CD4-positive, alpha-beta T cell treated with Interleukin-4 for 4 hours (primary cell): ENCODE measurements at regions not wholly inside any gene's neighbourhood (a gene's known extent, or its start where the extent isn't known, plus 50 kb on each side); places are given as distances from the start of the nearest gene placed in this dataset.

Experiments used
- DNase-seq: peaks from one replicate; pipeline ENCODE4 v3.0.0-alpha.2; 2020

DNA sequence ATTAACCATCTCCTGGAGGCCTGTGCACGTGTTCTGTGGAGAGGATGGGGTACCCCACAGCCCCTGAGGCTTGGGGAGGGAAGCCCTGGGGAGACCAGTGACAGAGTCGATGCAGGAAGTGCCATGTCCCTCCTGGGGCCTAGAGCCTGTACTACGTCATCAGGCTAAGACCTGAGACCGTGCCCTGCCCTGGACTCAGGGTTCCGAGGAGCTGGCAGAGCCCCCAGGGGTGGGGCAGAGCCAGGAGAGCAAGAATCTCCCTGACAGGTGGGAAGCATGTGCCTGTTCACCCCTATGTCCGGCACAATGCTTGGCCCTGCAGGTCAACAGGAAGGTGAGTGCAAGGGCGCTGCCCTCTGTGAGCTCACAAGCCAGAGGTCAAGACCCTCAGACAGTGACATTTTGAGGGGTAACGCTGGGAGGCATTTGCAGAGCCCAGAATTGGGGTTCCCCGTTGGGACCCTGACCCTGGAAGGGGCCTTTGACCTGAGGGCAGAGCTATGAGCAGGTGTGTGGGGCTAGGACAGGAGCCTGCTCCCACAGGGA lies 781.6 kb downstream of the BRD1 start:
- DNase-seq: no peak

DNA sequence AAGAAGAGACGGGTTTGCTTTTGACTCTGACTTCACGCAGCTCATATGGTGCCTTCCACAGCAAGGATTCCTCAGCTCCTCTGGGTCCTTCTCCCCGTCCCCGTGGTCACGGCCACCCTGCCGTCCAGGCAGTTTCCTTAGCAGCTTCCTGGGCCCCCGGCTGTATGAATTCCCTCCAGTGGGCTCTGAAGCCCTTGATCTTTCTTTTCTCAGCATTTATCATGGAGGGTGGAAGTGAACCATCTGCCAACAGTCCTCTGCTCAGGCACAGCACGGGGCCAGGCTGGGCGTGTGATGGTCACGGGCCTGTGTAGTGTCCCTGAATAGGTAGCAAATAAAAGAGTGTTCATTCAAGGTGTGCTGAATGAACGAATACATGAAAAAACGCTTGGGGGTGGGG lies 782.4 kb downstream of the BRD1 start:
- no peak for DNase-seq

DNA sequence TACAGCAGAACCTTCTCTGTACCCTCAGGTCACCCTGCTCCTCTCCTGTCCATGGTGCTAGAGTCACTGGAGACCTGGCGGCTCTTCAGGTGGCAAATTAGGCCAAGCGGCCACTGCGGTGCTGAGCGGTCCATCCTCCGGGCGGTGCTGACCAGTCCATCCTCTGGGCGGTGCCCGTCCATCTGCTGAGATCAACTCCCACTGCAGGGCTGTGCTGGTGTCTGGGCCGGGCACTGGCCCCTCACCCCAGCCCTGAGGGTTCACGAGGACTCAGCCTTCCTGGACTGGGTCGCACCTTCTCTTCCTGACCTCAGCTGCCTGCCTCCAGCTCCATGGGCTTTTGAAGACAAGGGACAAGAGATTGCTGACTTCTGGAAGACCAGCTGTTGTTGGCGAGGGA lies 782.9 kb downstream of the BRD1 start:
- no peak for DNase-seq

DNA sequence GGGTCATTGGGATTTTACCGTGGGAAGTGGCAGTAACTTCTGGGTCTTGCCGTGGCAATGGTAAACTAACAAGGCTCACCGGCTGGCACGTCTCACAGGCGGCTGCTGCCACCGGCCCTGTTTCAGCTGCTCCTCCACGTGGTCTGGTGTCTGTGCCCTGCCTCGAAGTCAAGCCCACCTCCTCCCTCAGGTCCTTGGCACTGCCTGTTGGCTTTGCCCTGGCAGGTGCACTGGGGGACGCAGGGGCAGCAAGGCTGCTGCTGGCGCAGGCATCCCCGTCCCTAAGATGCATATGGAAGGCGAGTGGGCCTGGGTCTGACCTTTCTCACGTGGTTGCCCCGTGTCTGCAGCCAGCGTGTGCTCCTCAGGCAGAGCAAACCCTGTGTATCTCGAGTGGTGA lies 783.6 kb downstream of the BRD1 start:
- DNase-seq: no peak

DNA sequence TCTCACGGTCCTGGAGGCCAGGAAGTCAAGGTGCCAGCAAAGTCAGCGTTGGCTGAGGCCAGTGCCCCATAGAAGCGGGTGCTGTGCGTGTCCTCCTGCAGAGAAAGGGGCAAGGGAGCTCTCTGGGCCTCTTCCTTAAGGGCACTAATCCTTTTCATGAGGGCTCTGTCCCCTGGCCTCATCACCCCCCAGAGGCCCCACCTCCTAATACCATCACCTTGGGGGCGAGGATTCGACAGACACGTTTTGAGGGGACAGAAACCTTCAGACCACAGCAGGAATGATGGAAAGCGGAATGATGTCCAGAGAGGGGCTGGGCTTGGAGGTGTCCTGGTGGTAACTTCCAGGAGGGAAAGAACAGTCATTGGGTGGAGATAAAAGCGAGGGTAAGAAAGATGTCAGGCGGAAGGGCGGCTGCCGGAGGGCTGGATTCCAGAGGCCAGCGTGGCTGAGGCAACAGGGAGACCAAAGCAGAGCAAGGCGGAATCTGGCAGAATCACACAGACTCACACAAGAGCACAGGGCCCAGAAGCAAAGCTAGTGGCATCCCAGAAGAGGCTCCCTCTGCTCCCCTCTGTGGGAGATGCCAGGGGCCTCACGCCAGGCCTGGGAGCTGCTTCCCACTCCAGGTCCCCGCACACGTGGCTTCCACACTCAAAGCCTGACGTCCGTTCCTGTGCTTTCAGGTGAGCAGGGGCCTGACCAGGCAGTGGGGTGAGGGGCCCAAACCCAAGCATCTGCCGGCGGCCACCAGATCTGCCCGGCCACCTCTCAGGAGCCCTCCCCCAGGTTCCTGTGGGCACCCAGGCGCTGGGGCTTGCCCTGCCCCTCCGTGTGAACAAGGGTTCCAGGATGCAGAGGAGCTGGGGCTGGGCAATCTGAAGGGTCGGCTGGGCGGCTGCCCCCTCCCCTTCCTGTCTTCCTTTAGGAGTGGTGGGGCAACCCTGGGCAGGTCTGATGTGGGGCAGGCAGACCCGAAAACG lies 784.5 kb downstream of the BRD1 start:
- DNase-seq: no peak

DNA sequence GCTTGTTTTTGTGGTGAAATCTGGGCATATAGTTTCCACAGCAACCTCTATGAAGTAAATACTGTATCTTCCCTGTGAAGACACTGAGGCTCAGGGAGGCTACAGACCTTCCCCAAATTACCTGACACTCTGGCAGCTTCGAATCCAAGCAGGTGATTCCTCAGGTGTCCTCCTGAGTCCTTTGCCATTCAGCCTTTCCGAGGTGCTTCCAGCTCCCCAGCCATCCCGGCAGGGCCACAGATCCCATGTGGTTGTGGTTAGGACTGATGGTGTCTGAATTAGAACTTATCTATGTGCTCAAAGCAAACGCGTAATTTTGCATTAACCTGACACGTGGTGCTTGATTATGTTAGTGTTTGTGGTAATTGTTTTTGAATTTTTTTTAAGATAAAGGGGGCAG lies 785.6 kb downstream of the BRD1 start:
- no peak for DNase-seq

DNA sequence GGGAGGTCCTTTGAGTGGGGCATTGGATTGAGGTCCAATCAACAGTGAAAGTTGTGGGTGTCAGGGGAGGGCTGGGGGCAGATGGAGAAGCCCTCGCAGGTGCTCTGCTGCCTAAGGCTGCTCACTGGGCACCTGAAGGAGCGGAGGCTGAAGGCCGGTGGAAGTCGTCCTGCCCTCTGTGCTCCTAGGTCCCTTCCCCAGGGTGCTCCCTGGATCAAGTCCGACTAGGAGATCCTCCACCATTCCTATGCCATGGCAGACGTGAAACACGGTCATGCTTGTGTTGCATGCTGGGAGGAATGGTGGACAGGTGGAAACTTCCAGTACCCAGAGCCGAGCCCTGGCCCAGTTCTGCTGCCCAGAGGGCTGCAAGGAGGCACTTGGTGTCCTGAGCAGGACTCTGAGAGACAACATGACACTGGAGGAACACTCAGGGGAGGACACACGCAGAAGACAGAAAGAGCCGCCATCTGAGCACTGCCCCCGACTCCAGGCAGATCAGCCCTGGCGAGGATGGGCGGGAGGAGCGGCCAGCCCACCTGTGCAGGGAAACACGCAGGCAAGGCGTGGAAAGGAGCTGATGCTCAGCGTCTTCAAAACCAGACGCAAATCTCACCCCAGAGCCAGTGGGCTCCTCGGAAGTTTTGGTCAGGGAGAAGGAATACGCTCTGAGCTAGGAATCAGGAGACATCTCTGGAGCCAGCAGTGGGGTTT lies 786.8 kb downstream of the BRD1 start:
- no peak for DNase-seq

DNA sequence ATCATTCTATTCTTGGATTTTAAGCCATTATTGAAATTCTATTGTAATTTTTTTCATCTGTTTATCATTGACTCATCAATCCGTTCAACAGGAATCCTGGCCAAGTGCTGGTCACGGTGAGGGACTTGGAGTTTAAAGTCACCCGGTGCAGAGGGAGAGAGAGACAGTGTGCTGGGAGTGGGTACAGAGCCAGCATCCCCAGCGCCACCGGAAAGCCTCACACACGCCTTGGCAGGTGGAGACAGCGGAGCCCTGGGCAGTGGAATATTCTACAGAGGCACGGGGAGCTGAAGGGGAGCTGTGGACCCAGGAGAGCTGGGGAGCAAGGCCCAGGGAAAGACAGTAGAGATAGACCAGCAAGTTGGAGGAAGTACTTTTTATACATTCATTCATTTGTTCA lies 787.6 kb downstream of the BRD1 start:
- DNase-seq: no peak

DNA sequence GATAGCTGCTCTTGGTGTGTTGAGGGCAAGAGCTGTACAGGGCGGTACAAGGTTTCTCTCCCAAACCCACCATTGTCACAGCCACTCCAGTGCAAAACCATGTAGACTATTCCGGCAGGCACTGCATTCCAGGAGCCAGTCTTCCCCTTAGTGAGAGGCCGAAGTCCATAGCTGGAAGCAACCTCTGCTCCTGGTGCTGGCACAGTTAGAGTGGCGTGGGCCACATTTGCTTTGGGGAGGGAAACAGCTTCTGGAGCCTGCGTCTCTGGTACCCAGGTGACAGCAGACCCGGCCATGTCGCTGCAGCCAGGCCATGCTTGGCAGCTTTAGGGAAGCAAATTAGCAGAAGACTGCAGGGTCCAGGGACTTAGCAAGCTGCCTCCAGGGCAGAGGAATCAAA lies 788.0 kb downstream of the BRD1 start:
- DNase-seq: no peak

DNA sequence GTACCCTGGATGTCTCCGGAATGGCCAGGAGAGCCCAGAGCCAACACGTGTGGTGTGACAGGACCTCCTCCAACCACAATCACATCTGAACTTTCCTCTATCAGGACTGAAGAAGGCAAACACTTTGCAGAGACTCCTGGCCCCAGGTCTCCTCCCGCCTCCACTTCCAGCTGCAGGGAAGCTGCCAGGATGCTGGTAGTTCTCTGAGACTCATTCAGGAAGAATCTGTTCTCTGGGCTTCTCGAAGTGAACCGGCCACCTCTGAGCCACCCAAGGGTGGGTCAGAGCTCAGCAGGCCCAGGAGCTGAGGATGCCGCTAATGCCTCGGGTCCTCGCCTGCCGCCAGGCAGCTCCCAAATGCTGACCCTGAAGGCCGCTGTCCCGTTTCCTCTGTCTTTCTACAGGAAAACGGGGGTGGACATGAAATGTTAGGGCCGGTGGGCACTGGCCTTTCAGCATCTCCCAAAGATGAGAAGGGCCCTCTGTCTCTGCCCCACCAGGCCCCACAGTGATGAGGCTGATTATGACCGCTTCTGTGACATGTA lies 789.9 kb downstream of the BRD1 start:
- DNase-seq: no peak

DNA sequence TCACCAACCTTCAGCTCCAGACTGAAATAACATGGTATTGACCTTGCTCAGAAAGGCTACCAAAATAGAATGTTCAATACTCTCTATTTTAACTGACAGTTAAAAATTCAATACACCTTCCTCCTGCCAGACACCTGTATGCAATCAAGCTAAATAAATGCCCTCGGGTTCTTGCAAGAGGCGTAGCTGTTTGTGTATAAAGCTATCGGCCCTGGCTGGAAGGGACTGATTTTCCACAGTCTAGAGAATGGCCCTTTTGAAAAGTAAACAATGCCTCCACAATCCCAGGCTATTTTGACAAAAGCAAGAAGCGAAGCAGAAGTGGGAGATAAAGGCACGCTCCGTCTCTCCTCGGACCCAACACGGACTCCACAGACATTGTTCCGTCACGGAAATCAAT lies 791.2 kb downstream of the BRD1 start:
- DNase-seq: no peak

DNA sequence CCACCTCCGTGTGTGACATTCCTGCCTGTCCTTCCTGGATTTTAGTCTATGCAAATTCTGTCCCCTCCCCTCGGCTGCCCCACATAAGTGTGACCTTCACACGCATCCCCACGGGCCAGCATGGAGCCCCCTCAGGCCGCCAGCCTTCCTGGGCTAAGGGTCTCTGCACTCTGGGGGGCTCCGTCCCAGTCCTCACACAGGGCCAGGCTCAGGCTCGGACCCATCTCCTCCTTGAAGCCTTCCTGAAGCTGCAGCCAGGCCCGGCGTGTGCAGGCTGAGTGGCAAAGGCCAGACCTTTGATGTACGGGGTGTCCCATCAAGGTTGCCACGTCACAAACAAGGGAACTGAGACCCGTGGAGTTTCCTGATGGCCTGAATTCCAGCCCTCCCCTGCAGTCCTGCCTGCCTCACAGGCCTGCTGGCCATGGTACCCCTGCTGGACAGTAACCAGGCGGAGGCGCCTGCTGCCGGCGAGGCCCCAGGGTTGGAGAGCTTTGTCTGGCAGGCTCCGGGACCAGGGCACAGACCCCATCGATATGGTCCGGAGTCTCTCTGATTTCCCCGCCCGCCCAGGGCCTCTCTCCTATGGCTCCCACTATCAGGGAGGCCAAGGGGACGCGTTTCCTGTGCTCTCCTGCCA lies 791.7 kb downstream of the BRD1 start:
- no peak for DNase-seq

DNA sequence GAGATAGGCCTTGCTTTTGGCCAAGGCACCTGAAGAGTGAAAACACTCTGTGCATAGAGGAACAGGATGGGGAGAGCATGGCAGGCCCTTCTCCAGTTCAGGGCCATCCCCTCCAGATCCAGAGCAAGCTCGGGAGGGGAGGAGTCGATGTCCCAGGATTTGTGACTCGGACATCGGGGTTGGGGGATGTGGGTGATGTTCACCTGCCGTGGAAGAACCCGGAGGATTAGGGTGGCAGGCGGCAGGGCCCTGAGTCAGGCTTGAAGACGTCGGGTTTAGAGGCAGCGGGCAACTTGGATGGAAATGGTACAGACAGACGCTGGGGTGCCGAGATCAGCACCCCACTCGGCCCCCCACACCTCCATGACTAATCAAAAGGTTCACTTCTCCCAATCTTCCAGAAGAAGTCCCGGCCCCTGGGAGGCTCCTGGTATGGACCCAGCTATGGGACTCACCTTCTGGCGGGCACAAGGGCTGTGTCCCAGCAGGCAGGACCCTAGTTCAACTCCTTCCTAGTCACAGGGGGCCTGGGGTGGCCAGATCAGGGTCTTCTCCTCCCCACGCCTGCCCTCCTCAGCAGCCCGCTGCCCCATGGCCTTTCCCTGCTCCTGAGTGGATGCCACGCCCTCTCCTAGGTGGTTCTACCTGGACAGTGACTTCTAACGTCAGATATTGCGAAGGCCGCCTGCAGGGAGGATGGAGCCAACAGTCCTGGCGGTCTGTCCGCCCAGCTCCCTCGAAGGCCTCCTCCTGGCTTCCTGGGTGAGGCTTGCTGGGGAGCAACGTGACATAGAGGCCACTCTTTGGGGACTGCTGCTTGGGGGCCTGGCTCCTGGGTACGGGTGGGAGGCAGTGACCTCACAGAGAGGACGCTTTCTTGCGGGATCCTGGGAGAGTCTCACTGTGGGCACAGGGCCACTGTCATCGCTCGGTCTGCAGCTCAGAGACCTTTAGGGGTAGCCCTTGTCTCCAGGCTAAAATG lies 792.5 kb downstream of the BRD1 start:
- DNase-seq: no peak

DNA sequence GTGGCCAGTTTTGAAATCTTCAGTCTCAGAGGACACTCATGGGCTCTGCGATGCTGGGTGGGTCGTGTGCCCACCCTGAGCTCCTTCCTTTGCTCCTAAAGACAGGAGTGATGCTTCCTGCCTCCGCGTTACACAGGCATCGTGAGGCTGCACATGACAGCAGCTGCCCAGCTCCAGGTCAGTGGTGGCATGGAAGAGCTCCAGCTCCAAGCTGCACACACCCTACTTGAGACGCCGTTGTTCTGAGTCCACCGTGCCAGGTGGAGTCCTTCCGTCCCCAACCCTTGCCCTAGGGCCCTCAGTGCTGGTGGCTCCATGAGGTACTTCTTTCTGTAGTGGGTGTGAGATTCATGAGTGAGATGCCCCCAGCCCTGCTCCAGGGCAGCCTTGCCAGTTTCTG lies 794.1 kb downstream of the BRD1 start:
- no peak for DNase-seq

DNA sequence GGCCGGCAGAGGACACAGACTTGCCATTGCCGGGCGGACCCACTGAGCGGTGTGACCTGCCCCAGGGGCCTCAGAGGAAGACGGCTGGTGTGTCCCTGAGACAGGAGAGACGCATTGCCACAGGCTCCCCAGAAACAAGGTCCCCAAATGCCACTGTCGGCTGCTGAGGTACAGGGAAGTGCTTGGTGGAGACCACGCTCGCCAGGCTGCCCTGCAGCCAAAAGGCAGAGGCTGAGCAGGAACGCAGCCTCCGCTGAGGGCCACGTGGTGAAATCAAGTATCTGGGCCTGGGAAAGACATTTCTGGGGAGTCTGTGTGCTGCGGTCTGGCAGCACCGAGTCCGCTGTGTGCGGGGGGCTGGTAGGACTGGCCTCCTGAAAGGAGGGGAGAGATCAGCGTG lies 794.9 kb downstream of the BRD1 start:
- DNase-seq: no peak

DNA sequence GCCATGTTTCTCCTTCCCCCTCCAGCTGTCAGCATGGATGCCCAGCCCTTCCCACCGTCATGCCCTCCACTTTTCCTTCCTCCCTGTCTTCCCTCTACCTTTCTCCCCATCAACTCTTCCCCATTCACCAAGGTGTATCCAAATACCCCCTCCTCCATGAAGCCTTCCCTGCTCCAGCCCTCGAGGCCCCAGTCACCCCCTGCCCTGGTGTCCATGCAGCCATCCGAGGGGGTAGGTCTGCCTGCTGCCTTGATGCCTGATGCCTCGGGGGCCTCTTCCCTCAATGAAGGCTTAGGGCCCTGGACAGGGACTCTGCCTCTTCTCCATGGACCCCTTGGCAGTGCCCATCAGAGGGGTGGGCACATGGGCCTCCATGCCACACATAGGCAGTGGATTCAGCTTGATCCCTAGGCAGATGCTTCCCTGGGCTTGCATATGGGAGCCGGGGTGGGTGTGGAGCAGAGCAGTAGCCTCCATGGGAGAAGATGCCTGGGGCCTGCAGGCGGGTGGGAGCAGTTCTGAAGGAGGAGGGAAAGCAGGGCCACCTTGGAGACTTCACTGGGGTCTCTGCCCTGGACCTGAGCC lies 795.8 kb downstream of the BRD1 start:
- DNase-seq: no peak

DNA sequence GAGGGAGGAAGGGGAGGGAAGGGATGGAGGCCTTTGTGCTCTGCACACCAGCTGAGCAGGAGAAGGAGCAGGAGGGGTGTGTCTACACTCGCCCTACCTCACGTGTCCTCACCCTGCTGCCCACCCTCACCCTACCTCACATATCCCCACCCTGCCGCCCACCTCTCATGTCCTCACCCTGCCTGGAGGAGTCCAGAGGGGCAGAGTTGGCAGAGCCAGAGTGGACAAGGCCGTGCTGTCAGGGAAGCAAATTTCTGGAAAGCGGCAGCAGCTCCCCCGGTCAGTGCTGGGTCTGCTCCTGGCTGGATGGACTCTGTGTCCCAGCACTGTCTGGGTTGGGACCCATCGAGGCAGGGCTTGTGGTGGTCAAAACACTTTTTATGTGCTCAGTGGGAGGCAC lies 799.6 kb downstream of the BRD1 start:
- no peak for DNase-seq

DNA sequence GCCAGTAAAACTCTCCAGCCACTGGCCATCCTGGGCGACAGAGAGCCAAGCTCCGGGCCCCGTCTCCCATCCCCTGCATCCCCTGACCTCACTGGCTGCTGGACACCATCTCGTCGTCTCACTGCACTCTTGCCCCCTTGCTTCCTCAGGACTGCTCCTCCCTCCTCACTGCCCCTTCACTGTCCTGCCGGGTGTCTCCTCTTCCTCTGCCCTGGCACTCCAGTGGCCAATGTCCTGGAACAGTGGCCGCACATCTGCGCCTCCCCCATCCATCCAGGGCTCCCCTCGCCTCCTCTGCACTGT lies 800.4 kb downstream of the BRD1 start:
- DNase-seq: no peak

DNA sequence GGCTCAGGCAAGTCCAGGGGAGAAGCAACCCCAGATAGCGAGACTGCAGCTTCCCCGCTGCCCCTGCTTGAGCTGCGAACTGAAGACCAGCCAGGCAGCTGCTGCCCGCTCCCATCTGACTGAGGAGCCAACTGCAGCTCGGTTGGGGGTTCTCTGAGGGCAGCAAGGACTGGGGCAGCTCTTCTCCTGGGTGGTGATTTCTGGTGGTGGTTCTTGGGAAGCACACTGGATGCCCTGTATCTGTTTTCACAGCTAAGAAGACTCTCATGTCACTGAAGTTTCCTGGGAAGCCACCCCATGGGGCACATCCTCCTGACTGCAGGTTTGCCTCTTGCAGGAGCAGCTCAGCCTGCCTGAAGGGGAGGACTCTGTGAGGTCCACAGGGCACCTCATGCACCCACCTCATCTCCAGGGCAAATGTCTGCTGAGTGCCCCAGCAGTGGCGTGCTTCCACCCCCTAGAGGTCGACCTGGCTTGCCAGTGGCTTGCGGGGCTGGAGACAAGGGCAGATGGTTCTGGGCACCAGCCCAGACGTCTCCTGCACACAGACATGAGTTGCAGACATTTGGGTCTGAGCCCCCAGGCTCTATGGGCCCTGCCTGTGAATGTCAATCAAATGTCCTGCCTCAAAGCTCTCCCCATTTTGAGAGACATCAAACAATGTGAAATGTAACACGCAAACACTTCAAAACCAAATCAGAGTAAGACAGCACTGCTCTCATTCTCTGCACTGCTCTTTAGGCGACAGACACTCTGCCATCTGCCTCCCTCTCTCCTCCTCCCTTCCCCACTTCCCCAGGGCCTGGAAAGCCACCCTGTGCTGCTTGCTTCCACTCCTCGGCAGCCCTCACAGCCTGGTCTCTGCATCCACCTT lies 800.9 kb downstream of the BRD1 start:
- no peak for DNase-seq

DNA sequence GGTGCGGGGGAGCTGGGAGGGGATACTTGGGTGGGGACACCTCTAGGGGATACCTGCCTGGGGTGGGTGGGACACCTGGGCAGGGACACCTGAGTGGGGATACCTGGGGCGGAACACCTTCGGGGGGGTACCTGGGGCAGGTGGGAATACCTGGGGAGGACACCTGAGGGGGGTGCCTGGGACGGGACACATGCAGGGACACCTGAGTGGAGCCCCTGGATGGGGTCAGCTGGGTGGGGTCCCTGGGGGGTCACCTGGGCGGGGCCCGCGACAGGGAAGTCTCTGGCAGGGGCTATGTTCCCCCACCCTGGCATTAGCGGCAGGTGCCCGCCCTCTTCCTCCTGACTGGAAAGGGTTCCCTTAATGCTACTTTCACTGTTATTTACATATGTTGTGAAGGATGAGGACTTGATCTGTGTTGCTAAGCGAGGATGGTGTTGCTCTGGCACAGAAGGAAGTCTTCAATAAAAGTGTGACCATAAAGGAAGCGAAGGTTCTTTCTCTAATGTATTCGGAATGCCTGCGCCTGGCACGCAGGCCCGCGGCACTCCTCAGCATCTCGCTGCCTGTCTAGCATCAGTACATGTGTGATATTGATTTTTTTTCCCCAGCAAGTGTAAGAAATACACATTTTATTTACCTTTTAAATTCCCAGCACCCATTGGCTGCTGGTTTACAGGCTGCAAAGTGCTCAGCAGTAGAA lies 801.7 kb downstream of the BRD1 start:
- no peak for DNase-seq
